NCI-H1092 treated with DMSO at 0.1 percent for 48 hours (cell line): ENCODE measurements at regions not wholly inside any gene's neighbourhood (a gene's known extent, or its start where the extent isn't known, plus 50 kb on each side); places are given as distances from the start of the nearest gene placed in this dataset.
"Not testable (repeated sequence)": the region's sequence is repeated elsewhere in the genome, so short reads cannot be mapped to it uniquely, and the experiment has no call there.

Experiments used
- DNase-seq: peaks from one replicate; lab custom pipeline; 2025; lab: John Stamatoyannopoulos, UW

GRCh38 chr2:195570329-195570728 lies 86.7 kb upstream of the SLC39A10 start:
- DNase-seq: no peak

- no peak for DNase-seq
These were observed 87.8 kb upstream of the SLC39A10 start for GRCh38 chr2:195569255-195569654.

GRCh38 chr2:195564625-195565135 lies 92.3 kb upstream of the SLC39A10 start:
- not testable (repeated sequence) for DNase-seq

- no peak for DNase-seq
These were observed 93.0 kb upstream of the SLC39A10 start for GRCh38 chr2:195563857-195564512.

DNA sequence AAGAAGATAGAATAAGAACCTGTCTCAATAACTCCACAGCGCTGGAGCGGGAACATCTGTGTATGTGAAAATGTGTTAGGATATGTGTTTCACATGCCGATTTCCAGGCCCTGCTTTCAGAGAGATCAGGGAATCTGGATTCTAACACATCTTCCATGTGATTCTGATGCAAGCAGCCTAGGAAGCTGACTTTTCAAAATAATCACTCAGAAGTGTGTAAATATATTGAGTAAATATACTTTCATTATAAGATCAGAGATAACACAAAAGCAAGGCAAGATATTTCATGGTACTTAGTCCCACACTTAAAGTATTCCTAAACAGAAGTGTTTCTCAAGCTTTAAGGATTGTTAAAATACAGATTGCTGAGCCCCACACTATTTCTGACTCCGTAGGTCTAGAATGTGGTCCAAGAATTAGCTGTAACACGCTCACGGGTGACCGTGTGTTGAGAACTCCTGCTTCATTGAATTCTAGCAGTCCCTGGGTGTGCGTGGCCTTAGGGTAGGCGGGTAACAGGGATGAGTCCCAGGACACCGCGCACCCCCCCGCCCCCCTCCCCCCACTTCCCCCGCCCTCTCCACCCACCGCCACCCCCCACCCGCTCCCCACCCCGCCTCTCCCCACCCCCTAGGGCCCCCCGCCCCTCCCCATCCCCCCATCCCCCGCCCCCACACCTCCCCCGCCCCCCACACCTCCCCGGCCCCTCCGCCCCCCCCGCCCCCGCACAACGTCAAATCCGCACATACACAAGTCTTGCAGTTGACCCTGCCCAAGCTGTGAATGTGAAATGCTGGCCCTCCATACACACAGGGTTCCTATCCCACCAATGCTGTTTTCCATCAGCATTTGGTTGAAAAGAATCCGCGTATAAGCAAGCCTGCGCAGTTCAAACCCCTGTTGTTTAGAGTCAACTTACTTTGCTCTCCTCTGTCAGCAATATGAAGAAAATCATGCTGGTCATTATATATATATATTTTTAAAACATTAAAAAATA lies 94.2 kb upstream of the SLC39A10 start:
- no peak for DNase-seq

DNA sequence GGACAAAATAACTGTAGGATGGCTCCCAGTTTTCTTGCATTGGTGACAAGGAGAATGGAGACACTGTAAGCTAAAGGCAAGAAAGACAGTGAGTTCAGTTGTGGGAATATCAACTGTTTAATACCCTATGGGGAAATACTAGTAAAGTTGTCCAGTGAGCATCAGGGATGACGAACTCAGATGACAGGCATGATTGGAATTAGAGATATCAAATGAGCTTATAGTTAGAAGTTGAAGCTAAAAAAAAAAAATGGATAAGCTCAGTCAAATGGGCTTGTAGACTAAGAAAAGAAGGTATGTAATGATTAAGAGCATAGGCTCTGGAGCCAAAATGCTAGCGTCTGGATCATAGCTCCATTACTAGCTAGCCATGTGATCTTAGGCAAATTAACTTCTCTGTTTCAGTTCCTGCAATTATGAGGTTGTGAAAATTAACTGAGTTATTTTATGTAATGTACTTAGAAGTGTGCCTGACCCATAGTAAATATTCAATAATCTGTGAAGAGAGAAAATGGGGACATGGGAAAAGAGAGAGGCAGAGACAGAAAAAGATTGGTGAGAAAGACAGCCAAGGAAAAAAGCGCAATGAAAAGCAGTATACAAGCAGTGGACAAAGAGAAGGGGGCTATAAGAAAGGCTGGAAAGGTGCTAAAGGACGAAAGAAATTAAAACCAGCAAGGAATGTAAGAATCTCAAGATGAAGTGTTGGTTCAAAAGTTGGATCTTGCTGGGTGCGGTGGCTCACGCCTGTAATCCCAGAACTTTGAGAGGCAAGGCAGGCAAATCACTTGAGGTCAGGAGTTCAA lies 95.7 kb upstream of the SLC39A10 start:
- DNase-seq: no peak

DNA sequence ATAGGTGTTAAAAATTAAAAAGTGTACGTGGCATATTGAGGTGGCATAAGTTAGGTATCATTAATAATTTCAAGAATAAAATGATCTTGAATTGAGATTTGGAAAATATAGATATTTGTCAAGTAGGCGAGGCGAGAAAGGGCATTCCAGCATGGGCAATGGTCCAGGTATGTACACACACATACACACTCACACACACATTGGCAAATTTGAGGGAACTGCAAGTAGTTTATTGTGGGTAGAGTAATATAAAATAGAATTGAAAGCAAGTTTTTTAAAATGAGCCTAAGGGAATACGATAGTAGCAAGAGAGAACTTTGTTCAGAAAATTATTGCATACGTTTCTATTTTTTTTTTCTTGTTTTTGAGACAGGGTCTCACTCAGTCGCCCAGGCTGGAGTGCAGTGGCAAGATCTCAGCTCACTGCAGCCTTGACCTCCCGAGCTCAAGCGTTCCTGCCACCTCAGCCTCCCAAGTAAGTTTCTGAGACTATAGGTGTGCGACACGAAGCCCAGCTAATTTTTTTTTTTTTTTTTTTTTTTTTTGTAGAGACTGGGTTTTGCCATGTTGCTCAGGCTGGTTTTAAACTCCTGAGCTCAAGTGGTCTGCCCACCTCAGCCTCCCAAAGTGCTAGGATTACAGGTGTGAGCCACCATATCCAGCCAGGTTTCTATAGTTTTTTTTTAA lies 96.7 kb upstream of the SLC39A10 start:
- no peak for DNase-seq

DNA sequence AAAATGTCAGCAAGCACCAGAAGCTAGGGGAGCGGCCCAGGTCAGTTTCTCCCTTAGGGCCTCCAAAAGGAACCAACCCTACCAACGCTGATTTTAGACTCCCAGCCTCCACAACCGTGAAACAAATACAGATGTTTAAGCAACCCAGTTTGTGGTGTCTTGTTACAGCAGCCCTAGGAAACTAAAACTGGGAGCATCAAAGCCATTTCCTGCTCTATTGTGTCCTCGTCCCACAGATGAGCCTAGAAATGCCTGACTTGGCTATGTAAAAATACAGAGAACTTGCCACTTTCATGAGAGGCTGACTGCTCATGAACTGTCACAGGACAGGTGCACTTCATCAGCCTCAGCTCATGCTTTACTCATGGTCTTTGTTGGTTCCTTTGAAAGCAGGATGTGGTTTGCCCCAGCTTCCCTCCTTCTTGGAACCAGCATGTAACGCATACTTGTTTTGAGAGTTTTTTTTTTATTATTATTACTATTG lies 97.6 kb upstream of the SLC39A10 start:
- DNase-seq: no peak

- no peak for DNase-seq
These were observed 101.1 kb upstream of the SLC39A10 start for GRCh38 chr2:195555971-195556370.

GRCh38 chr2:195552581-195552980 lies 104.4 kb upstream of the SLC39A10 start:
- no peak for DNase-seq

DNA sequence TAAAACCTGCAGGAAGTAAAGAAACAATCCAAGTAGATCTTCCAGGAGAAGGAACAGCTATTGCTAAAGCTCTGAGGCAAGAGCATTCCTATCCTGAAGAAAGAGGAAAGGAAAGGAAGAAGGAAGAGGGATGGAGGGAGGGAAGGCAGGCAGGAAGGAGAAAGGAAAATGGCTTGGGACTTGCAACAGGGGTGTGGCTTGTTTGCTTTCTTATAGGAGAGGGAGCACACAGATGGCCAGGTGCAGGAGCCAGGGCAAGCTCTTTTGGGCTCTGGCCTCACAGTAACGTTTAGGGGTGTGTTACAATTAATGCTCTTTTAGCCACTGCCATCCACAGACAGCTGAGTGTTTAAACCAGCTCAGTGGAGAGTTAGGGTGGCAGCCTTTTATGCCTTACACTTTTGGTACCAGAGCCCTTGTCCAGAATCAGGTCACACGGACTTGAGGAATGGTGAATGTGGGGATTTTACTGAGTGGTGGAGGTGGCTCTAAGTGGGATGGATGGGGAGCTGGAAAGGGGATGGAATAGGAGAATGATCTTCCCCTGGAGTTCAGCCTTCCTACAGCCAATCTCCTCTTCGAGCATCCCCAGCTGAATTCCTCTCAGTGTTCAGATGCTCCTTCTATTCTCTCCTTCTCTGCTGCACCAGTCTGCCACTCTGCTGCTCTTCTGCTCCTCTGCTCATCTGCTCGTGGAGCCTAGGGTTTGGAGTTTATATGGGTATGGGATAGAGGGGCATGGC lies 108.7 kb upstream of the SLC39A10 start:
- no peak for DNase-seq

- not testable (repeated sequence) for DNase-seq
These were observed 109.7 kb upstream of the SLC39A10 start for GRCh38 chr2:195547268-195547840.

DNA sequence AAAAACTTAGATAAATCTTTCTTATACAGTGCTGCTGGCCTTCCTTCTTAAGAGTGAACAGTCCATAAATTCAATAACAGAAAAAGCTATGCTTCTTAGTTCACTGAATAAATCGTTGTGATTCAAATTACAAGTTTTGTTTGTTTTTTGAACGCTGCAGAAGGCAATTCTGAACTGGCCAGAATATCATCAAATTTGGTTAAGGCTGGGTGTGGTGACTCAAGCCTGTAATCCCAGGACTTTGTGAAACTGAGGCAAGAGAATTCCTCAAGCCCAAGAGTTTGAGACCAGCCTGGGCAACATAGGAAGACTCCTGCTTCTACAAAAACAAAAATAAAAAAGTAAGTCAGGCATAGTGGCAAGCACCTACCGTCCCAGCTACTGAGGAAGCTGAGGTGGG lies 111.2 kb upstream of the SLC39A10 start:
- no peak for DNase-seq

DNA sequence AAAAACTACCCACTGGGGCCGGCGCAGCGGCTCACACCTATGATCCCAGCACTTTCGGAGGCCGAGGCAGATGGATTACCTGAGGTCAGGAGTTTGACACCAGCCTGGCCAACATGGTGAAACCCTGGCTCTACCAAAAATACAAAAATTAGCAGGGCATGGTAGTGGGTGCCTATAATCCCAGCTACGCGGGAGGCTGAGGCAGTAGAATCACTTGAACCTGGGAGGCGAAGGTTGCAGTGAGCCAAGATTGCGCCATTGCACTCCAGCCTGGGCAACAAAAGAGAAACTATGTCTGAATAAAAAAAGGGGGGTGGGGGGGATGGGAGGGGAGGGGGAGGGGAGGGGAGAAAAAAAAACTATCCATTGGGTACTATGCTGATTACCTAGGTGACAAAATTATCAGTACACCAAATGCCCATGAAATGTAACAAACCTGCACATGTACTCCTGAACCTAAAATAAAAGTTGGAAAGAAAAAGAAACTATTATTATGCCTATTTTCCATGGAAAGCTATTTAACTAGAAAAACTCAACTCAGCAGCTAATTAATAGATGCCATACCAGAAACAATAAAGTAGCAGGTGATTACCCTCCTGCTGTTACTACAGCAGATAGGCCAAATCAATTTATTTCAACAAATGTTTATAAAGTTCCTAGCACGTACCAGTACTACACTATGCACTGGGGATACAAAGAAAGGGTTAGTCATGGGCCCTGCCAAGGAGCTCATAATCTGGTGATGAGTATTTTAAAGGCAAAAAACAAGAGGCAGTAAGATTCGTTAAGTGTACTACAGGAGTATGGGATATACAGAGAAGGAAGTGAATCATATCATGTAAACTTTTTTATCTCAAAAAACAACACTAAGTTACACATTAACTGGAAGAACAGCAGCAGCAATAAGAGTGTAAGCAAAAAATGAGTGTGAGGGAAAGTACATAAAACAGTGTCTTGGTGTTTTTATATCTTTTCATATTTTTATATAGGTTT lies 112.8 kb upstream of the SLC39A10 start:
- DNase-seq: no peak

DNA sequence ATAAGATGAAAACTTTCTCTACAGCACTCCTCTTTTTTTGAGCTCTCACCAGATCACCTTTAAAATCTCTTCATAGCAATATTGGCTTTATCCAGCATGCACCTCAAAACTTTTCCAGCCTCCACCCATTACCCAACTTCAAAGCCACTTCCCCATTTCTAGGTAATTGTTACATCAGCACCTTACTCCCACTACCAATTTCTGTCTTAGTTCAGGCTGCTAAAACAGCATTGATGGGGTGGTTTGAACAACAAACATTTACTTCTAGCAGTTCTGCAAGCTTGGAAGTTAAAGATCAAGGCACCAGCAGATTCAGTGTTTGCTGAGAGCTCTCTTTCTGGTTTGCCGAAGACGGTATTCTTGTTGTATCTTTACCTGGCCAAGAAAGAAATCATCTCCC lies 114.0 kb upstream of the SLC39A10 start:
- no peak for DNase-seq

DNA sequence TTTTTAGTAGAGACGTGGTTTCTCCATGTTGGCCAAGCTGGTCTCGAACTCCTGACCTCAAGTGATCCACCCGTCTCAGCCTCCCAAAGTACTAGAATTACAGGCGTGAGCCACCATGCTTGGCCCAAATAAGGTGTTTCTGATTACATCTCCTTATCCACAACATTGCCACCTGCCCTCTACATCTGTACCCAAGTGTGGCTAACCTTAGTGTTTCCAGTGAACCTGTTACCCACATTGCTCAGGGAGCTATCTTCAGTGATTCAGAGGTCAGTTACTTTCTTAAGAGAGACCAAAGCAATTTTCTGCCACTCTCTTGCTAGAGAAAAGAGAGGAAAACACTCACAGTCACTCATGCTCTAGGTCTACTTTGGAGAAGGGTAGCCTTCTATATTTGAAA lies 115.0 kb upstream of the SLC39A10 start:
- no peak for DNase-seq

DNA sequence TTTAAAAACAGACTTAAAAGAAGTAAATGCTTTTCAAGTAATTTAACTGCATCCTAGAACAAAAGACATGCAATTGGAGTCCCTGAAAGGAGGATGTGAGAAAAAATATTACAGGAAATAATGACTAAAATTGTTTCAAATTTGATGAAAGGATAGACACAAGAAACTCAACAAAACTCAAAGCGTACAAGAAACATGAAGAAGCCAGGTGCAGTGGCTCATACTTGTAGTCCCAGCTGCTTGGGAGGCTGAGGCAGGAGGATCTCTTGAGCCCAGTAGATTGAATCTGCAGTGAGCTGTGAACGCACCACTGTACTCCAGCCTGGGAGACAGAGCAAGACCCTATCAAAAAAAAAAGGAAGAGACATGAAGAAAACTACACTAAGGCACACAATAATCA lies 118.1 kb upstream of the SLC39A10 start:
- no peak for DNase-seq

GRCh38 chr2:195537811-195538210 lies 119.2 kb upstream of the SLC39A10 start:
- DNase-seq: no peak

- DNase-seq: no peak
These were observed 120.1 kb upstream of the SLC39A10 start for GRCh38 chr2:195536906-195537305.
